ENCODE measurements at regions not wholly inside any gene's neighbourhood (a gene's known extent, or its start where the extent isn't known, plus 50 kb on each side); places are given as distances from the start of the nearest gene placed in this dataset.

DNA sequence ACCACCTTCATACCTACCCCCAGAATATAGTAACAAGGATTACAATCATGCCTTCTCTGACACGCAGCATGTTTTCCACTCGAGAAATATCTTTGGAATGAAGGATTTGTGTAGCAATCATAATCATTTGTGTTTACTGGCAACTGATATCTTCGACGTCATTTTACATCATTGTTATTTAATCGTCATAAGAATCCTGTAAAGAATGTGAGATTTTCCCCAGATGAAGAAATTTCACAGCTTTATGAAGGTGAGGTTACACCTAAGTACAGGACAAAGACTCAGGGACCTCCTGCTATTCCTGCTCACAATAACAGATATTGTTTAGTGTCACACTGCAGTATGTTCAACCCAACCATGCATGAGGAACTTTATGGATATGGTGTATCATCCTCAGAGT is 198.2 kb upstream of the LDB2 start:
- DNase-seq, result no peak

- no peak for DNase-seq
Measured at GRCh38 chr4:17095771-17096170, 197.3 kb upstream of the LDB2 start.

GRCh38 chr4:17094876-17095210 is 196.4 kb upstream of the LDB2 start:
- DNase-seq, result no peak

- no peak for DNase-seq
Measured at GRCh38 chr4:17094159-17094875, 195.9 kb upstream of the LDB2 start.

DNA sequence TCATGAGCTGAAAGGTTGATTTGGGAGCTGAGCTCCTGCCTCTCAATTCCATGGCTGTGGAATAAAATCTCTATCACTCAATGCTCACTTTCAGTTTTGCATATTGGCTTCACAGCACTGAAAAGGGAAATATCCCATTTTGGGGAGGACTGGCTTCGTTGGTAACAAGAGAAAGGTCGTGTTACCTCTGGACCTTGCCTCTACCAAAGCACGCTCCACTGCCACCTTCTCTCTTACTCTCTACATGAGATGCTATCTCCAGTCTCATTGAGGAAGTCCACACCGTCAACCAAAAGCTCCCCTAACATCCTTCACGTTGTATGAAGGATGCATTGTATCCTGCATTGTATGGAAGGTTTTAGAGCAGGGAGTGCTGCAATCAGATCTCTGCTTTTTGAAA is 195.0 kb upstream of the LDB2 start:
- DNase-seq, result no peak

DNA sequence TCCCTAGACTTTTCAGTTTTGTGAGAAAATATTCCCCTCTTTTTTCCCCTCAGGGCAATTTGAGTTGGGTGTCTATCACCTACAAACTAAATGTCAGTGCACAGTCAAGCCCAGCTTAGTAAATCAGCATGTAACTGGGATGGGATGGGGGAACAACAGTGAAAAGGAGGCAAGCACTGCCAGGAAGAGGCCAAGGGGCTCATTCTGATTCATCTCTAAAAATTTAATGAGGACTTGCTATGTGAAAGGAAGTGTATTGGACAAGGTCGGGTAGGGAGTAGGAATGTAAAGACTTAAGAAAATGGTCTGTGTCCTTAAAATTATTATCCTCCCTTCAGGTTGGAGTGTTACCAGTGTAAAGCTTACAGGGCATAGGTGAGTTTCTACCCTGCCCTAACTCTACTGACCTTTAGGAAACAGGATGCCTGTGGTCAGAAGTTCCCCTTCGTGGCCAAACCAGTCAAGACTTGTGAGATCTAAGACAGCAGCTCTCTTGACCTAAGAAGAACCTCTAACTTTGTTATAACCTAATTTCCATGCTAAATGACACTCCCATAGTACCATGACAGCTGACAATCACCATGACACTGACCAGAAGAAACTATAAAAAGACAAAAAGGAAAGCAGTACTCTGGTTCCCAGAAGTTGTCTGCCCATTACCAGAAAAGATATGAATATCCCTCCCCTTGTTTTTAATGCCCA is 194.4 kb upstream of the LDB2 start:
- no peak for DNase-seq

DNA sequence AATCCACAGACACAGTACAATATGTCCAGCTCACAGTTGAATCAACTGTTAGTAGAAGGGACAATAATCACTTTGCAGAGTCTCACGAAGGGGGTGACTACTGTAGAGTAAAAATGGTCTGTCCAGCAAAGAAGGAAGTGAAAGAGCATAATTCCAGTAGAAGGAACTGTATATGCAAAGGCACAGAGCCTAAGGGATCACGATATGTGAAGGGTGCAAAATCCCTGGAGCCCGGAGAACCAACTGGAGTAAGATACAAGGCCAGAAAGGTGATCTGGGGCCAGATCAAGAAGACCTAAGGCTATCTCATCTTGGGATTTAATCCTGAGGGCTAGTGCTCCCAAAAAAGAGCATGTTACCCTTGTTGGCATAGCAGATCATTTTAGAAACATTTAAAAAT is 192.7 kb upstream of the LDB2 start:
- DNase-seq, result no peak

- DNase-seq, result no peak
Measured at GRCh38 chr4:17090063-17090462, 191.6 kb upstream of the LDB2 start.

DNA sequence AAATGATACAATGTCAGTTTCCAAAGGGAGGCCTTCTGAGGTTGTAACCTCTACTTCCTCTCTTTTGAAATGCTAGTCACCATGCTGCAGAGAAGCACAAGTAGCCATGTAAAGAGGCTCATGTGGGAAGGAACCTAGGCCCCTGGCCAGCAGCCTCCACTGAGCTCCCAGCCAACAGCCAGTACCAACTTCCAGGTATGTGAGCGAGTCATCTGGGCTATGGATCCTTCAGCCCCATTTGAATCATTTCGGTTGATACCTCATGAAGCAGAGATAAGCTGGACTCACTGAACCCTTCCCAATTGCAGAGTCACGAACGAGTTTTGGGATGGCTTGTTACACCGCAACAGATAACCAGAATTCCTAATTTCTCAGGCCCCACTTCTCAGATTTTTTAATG is 187.0 kb upstream of the LDB2 start:
- no peak for DNase-seq

DNA sequence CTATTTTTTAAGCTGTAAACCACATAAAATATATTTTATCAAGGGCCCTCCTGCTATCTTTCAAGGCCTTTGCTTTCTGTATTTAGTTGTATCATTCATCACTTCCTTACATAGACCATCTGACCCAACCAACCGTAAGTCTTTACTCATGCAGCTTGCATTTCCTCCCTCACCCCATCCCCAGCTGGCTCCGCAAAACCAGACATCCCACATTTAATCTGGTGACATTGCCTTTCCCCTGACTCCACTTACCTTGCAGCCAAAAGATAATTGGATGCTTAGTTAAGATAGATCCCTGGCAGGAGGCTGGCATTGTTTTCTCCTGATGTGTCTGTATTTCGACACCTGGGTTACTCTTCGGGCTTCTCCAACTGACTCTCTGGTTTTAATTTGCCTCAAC is 183.7 kb upstream of the LDB2 start:
- no peak for DNase-seq

- DNase-seq, result no peak
Measured at GRCh38 chr4:17081179-17081578, 182.7 kb upstream of the LDB2 start.

DNA sequence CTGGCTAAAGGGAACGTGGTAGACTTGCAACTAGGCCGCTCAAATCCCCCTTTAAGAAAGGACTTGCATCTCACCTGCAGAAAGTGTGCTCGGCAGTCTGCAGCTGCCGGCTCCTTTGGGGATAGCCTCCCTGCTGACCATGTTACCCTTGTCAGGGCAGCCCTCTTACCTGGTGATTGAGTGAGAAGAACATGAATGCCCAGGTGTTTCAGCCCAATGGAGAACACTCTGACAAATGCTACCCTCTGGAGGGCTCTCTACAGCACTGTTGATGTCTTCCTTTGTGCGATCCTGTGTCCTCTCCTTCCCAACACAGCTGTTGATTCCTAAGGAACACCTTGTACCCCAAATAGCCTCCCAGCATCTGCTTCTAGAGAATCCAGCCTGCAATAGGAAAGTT is 178.7 kb upstream of the LDB2 start:
- DNase-seq, result no peak

DNA sequence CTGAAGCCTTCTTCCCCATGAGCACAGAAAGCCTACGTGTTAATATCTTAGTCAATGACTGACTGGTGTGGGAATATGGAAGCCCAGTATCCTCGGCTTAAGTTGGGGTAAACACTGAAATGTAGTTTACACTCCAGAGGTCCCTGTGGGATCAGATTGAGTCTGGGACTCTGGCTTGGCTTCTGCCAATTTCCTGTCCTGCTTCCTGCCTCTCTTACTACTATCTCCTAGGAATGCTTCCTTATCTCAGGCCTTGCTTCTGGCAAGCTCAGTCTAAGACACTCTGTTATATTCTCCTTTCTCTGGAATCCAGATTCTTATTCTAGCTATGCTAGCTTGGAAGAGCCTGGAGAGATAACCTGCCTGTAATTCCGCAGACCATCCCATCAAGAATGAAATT is 174.0 kb upstream of the LDB2 start:
- no peak for DNase-seq

- DNase-seq, result no peak
Measured at GRCh38 chr4:17068891-17069290, 170.4 kb upstream of the LDB2 start.

DNA sequence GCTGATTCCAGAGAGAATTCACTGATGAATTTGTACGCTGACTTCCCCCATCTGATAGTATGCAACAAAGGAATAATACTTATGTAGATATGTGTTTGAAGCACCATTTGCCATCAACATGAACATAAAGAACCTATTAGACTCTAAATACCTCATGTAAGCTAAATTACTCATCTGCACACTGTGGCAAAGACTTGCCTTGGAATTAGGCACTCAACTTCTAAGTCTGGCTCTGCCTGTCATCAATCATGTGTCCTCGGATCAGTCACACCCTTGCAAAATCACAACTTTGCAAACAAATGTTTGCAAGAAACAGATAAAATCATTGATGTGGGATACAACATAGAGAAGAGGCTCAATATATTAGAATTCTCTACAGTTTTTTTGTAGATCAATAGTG is 169.9 kb upstream of the LDB2 start:
- no peak for DNase-seq

DNA sequence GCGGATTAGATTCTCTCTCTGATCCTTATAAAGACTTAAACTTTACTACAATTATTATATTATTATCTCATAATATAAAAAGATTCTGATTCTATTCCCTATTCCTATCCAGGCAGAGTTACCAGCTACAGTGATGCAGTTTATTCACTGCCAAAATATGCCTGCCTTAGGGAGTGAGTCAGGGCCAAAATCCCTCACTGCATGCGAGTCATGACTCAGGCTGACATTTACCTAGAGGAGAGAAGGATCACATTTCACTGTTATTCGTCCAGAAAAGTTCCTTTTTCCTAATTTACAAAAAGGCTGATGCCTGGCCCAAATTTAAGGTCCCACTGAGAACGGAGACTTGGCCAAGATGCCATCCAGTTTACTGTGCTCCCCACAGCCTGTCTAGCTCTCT is 168.5 kb upstream of the LDB2 start:
- DNase-seq, result no peak

- DNase-seq, result no peak
Measured at GRCh38 chr4:17066236-17066635, 167.8 kb upstream of the LDB2 start.

GRCh38 chr4:17065821-17066220 is 167.4 kb upstream of the LDB2 start:
- DNase-seq, result no peak

DNA sequence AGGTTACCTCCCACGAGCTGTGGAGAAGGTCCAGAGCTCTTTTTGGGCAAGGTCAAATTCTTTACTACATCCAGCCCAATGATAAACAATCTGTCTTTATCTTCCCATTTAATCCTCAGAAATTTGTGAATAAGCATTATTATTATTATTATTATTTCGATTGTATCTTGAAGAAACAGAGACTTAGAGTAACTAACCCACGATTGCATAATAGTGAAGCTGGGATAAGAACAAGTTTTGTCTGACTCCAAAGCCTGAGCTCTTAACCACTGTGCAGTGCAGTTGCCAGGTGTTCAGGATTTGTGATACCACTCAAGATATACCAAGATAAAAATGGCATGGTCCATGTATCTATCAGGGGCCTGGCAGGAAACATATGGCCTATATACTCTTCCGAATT is 166.5 kb upstream of the LDB2 start:
- no peak for DNase-seq

DNA sequence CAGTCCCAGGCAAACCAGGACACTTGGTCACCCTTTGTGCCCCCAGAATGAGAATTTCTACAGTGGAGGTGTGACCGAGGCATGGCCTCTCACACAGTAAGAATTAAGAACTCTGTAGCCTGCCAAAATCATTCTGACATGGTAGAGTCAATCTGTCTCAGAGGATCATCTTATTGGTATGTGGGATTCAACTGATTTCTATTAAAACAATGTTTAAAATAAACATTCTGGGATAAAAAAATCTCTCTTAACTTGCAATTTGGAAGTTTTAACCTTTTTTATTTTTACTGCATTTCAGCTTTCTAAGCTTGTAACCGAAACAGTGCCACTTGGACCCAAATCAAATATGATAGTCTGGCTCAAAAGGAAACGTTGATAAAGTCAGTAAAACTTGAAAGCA is 165.4 kb upstream of the LDB2 start:
- DNase-seq, result no peak

DNA sequence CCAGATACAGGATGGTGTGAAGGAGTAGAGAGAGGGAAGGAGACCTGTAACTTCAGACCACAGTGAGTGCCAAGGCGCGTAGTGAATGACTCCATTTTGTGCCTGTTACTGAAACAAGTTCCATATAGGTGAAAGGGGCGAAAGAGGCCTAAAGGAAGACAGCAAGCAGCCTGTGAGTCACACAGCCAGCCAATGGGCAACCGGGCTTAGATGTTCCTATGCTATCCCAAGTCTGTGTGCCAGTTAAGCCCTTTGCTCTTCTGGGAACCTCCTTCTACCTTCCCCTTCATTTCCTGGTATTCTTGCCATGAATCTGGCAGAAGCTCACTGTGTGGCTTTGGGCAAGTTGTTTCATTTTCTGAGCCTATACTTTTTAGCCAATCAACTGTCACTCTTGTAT is 161.8 kb upstream of the LDB2 start:
- no peak for DNase-seq

DNA sequence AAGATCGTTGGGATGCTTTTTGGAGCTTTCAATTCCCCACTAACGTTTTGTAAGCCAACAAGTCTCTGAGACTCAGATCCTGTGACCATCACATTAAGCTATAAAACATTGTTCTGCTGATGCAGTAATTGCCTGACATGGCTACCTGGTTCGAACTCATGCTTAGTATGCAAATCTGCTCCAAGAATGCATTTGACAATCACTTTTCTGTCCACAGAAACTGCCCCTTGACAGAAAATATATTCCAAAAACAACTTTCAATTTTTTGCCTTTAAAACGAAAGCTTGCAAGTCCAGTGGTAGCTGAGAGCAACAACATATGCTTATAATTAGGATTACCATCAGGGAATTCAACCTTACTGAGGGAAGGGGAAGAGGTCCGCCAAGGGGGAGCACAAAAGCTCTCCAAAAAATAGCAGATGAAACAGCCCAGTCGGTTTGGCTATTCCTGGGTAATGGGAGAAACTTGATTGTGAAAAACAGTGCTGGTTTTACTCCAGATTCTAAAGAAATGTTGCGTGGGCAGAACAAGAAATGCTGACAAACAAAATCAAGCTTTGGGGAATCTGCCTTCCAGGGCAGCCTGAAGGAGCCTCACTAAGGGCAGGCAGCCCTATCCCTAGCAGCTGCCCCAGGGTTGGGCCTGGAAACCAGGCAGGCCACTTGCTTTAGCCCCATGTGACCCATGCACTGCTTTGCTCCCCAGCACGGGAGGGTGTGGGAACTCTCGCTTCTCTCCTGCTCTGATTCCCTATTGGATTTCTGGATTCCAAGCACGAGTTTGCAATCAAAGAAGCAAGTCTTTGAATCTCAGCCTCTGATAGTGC is 160.7 kb upstream of the LDB2 start:
- DNase-seq, result no peak

DNA sequence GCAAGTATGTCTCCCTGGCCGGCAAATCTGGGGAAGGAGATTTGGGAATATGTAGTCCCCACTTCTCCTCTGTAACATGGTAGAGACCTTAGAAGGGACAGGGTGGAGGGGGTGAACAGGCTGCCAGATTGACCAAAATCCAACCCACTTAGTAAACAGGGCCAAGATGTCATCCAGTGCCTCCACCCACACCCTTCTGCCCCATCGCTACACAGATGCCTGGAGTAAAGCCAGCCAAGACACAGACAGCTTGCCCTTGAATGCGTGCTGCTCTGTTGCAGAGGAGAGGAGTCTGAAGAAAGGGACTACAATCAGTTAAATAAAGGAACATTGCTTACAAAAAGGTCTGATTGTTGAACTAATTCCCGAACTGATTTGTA is 160.1 kb upstream of the LDB2 start:
- no peak for DNase-seq

- DNase-seq, result no peak
Measured at GRCh38 chr4:17057035-17057434, 158.6 kb upstream of the LDB2 start.
